ENCODE measurements at regions not wholly inside any gene's neighbourhood (a gene's known extent, or its start where the extent isn't known, plus 50 kb on each side); places are given as distances from the start of the nearest gene placed in this dataset.

- TF ChIP-seq EZH2 (IDR thresholded peaks at IDR 0.05; ENCODE audit: insufficient read depth, poor library complexity, severe bottlenecking) (no peak), EZH2phosphoT487 (IDR thresholded peaks at IDR 0.05; ENCODE audit: insufficient read depth, low read depth) (no peak)
Observed at GRCh38 chr13:105266615-105267014, 1268.8 kb downstream of the EFNB2 start.
